Progenitor cell of endocrine pancreas (in vitro differentiated cells): ENCODE measurements at regions not wholly inside any gene's neighbourhood (a gene's known extent, or its start where the extent isn't known, plus 50 kb on each side); places are given as distances from the start of the nearest gene placed in this dataset.

ENCODE experiments used
- DNase-seq: peaks from one replicate; pipeline ENCODE4 v3.0.0; 2021; ENCODE audit warnings: low spot score; ENCODE audit not compliant: unreplicated experiment
- H3K27ac Mint-ChIP-seq: 2 replicates; pipeline ENCODE4 v1.8.0; 2021; ENCODE audit warnings: mild to moderate bottlenecking, moderate library complexity, mixed read lengths
- H3K27me3 Mint-ChIP-seq: 2 replicates; pipeline ENCODE4 v1.8.0; 2021; ENCODE audit warnings: mixed read lengths
- H3K36me3 Mint-ChIP-seq: 2 replicates; pipeline ENCODE4 v1.8.0; 2022; ENCODE audit warnings: mixed read lengths; ENCODE audit not compliant: insufficient read depth
- H3K4me1 Mint-ChIP-seq: 2 replicates; pipeline ENCODE4 v1.8.0; 2021; ENCODE audit warnings: low read depth, mixed read lengths
- H3K4me3 Mint-ChIP-seq: 2 replicates; pipeline ENCODE4 v1.8.0; 2021; ENCODE audit warnings: low read depth, mild to moderate bottlenecking, moderate library complexity, mixed read lengths
- H3K9me3 Mint-ChIP-seq: 2 replicates; pipeline ENCODE4 v1.8.0; 2021; ENCODE audit warnings: low read depth, mixed read lengths
- CTCF ChIP-seq: fragments of 200-600 bp; sonication (generic); IDR thresholded peaks from one replicate; pipeline ENCODE4 v1.5.0; 2021; ENCODE audit warnings: antibody characterized with exemption, mild to moderate bottlenecking; ENCODE audit not compliant: unreplicated experiment

GRCh38 chr1:70843452-70843851 is 204.2 kb downstream of the PTGER3 start:
- no peak overlapping the region for H3K27ac Mint-ChIP-seq
- no peak for DNase-seq
- no peak overlapping the region for H3K4me3 Mint-ChIP-seq
- no peaks in the 10 kb centered on the region for H3K4me1 Mint-ChIP-seq
- no peaks in the 10 kb centered on the region for H3K27me3 Mint-ChIP-seq
- H3K36me3 Mint-ChIP-seq: no peaks in the 10 kb centered on the region
- no peak for TF ChIP-seq CTCF
- H3K9me3 Mint-ChIP-seq: no peaks in the 10 kb centered on the region

GRCh38 chr1:70847013-70847412 is 200.6 kb downstream of the PTGER3 start:
- no peak for DNase-seq
- Mint-ChIP-seq H3K27ac (no peak overlapping the region), H3K4me3 (no peak overlapping the region), H3K4me1 (no peaks in the 10 kb centered on the region), H3K36me3 (no peaks in the 10 kb centered on the region), H3K9me3 (no peaks in the 10 kb centered on the region), H3K27me3 (no peaks in the 10 kb centered on the region)
- no peak for TF ChIP-seq CTCF

- Mint-ChIP-seq H3K27me3 (no peaks in the 10 kb centered on the region), H3K4me3 (no peak overlapping the region), H3K4me1 (peaks cover 4% of the 10 kb centered on the region)
Measured at GRCh38 chr1:70855203-70855602, 192.4 kb downstream of the PTGER3 start.

GRCh38 chr1:70856201-70856600 is 191.4 kb downstream of the PTGER3 start:
- Mint-ChIP-seq H3K36me3 (no peaks in the 10 kb centered on the region), H3K4me3 (no peak overlapping the region), H3K4me1 (peaks cover 4% of the 10 kb centered on the region), H3K27ac (no peak overlapping the region), H3K9me3 (no peaks in the 10 kb centered on the region), H3K27me3 (no peaks in the 10 kb centered on the region)
- DNase-seq: no peak
- TF ChIP-seq CTCF: no peak

More at GRCh38 chr1:70855203-70855602, 192.4 kb downstream of the PTGER3 start:
- DNase-seq: no peak
- TF ChIP-seq CTCF: no peak
- Mint-ChIP-seq H3K9me3 (no peaks in the 10 kb centered on the region), H3K36me3 (no peaks in the 10 kb centered on the region), H3K27ac (no peak overlapping the region)

GRCh38 chr1:70863239-70863638 is 184.4 kb downstream of the PTGER3 start:
- no peak for TF ChIP-seq CTCF
- Mint-ChIP-seq H3K4me1 (no peaks in the 10 kb centered on the region), H3K36me3 (no peaks in the 10 kb centered on the region)

More at GRCh38 chr1:70863239-70863638, 184.4 kb downstream of the PTGER3 start:
- no peaks in the 10 kb centered on the region for H3K27me3 Mint-ChIP-seq
- no peak overlapping the region for H3K27ac Mint-ChIP-seq
- no peak overlapping the region for H3K4me3 Mint-ChIP-seq
- DNase-seq: no peak
- no peaks in the 10 kb centered on the region for H3K9me3 Mint-ChIP-seq
